Neutrophil (primary cell): ENCODE measurements at regions not wholly inside any gene's neighbourhood (a gene's known extent, or its start where the extent isn't known, plus 50 kb on each side); places are given as distances from the start of the nearest gene placed in this dataset.

Experiments used
- H3K27ac ChIP-seq: fragments of 200-600 bp; sonication (generic); 2 replicates; pipeline ENCODE4 v1.5.1; 2016; ENCODE audit warnings: mild to moderate bottlenecking, moderate library complexity
- H3K27me3 ChIP-seq: fragments of 200-600 bp; sonication (generic); 2 replicates; pipeline ENCODE4 v1.6.0; 2016; ENCODE audit warnings: mild to moderate bottlenecking
- H3K36me3 ChIP-seq: fragments of 200-600 bp; sonication (generic); 2 replicates; pipeline ENCODE4 v1.5.1; 2017
- H3K4me1 ChIP-seq, 2 experiments: fragments of 200-600 bp in 1 of 2; sonication (generic) in 1 of 2; 1 replicate in 1 of 2; 2 replicates in 1 of 2; pipeline versions ENCODE4 v1.5.1 to v1.6.1; 2013 to 2016; ENCODE audit warnings: low read depth in 1 of 2, low read length in 1 of 2, mild to moderate bottlenecking in 1 of 2, moderate library complexity in 1 of 2; ENCODE audit not compliant: control insufficient read depth in 1 of 2, insufficient read depth in 1 of 2
- H3K4me3 ChIP-seq, 2 experiments: fragments of 200-600 bp in 1 of 2; sonication (generic) in 1 of 2; 1 replicate in 1 of 2; 2 replicates in 1 of 2; pipeline ENCODE4 v1.5.1; 2013 to 2016; ENCODE audit warnings: low read depth in 1 of 2, low read length in 1 of 2, mild to moderate bottlenecking in 1 of 2, moderate library complexity in 1 of 2
- H3K9me3 ChIP-seq: fragments of 200-600 bp; sonication (generic); 2 replicates; pipeline ENCODE4 v1.5.1; 2016
- CTCF ChIP-seq: fragments of 200-600 bp; sonication (generic); IDR thresholded peaks from 2 replicates; pipeline ENCODE4 v1.5.1; 2016; ENCODE audit warnings: antibody characterized with exemption

GRCh38 chr5:39955156-39955555 is 530.4 kb upstream of the DAB2 start:
- no peaks in the 10 kb centered on the region for H3K27me3 ChIP-seq
- H3K27ac ChIP-seq = no peak overlapping the region
- H3K9me3 ChIP-seq = no peaks in the 10 kb centered on the region
- no peak overlapping the region for H3K4me3 ChIP-seq
- H3K36me3 ChIP-seq = no peaks in the 10 kb centered on the region
- TF ChIP-seq CTCF = no peak
- H3K4me1 ChIP-seq = no peaks in the 10 kb centered on the region

DNA sequence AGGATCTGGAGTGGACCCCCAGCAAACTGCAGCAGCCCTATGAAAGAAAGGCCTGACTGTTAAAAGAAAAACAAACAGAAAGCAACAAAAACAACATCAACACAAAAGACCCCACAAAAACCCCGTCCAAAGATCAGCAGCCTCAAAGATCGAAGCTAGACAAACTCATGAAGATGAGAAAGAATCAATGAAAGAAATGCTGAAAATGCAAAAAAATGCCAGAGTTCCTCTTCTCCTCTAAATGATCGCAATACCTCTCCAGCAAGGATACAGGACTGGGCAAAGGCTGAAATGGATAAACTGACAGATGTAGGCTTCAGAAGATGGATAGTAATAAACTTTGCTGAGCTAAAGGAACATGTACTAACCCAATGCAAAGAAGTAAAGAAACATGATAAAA is 526.3 kb upstream of the DAB2 start:
- Histone ChIP-seq H3K9me3 (no peaks in the 10 kb centered on the region), H3K4me1 (peaks cover 32 to 34% of the 10 kb centered on the region in 2 experiments), H3K4me3 (no peak overlapping the region), H3K36me3 (no peaks in the 10 kb centered on the region), H3K27ac (no peak overlapping the region), H3K27me3 (no peaks in the 10 kb centered on the region)
- TF ChIP-seq CTCF = no peak

DNA sequence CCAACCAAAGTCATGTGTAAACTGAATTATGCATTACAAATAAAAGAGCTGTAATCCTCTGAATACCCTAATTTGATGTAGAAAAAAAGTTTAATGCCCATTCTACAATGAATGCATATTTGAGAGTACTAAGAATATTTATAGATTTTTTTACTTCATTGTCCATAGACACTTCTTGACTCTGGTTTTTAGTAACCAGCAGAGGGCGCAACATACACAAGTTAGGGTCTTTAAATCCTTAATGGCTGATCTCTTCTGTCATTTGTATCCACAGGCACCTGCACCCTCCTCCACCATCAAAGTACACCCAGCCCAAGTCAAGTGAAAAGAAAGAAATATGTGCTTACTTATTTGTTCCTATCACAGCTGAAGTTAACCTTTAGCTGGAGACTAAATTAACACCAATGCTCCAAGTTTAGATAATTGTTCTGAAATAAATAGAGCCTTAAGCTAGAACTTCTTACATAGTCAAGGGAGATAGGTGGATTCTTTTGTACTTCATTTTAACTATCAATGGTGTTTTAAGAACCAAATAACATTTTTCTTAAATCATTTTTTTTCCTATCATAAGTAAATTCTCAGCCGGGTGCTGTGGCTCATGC is 524.2 kb upstream of the DAB2 start:
- TF ChIP-seq CTCF = peak; percentile 52
- H3K9me3 ChIP-seq = no peaks in the 10 kb centered on the region
- no peaks in the 10 kb centered on the region for H3K36me3 ChIP-seq

DNA sequence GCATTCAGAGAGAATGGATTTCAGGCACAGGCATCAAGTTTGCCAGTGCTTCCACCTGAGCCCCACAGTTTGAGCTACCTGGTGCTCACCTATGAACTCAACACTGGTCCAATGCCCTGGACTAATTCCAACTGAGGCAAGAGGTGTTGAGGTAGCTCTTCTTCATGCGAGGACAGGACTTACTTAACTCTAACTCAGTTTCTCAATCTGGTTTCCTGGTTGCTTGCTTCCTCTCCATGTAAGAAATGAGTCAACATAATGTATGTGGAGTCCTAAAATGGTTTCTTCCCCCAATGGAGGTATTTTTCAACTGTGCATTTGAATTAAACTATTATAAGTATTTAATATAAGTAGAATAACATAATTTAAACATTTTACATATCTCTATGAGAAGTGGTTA is 523.6 kb upstream of the DAB2 start:
- Histone ChIP-seq H3K36me3 (no peaks in the 10 kb centered on the region), H3K27ac (peak overlapping the region; percentile 86), H3K4me3 (peak overlapping the region in 1 of 2 experiments; percentile 22), H3K9me3 (no peaks in the 10 kb centered on the region), H3K4me1 (peaks cover 40 to 50% of the 10 kb centered on the region in 2 experiments), H3K27me3 (no peaks in the 10 kb centered on the region)
- no peak for TF ChIP-seq CTCF

More for the DNA sequence above, 524.2 kb upstream of the DAB2 start:
- H3K4me3 ChIP-seq = no peak overlapping the region
- H3K4me1 ChIP-seq = peaks cover 40 to 50% of the 10 kb centered on the region in 2 experiments
- H3K27ac ChIP-seq = peak overlapping the region; percentile 86
- H3K27me3 ChIP-seq = no peaks in the 10 kb centered on the region

GRCh38 chr5:39947657-39948056 is 522.9 kb upstream of the DAB2 start:
- Histone ChIP-seq H3K4me1 (peaks cover 40 to 50% of the 10 kb centered on the region in 2 experiments), H3K9me3 (no peaks in the 10 kb centered on the region), H3K36me3 (no peaks in the 10 kb centered on the region), H3K4me3 (peak overlapping the region in 1 of 2 experiments; percentile 4), H3K27me3 (no peaks in the 10 kb centered on the region), H3K27ac (peak overlapping the region; percentile 86)
- no peak for TF ChIP-seq CTCF
